ENCODE measurements at regions not wholly inside any gene's neighbourhood (a gene's known extent, or its start where the extent isn't known, plus 50 kb on each side); places are given as distances from the start of the nearest gene placed in this dataset.

DNA sequence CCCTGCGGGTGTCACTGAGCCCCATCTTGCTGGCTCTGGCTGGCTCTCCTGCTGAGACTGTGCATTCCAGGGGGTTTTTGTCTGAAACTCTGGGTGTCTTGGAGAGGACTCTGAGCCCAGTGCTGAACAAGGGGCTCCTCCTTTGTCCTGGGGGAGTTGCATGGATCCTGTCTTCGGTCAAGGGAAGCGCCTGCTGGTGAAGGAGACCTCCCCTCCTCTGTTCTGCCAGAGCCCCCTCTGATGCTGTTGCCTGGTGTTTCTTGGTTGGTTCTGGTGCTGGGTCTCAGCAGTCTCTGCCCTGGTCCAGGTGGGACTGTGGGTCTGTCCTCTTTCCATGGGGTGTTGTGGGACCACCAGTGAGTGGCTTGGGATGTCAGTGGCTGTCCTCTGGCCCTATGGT is 380.9 kb downstream of the TMEM121 start:
- no peak for TF ChIP-seq POLR2A (IDR thresholded peaks at IDR 0.05; ENCODE audit: low read depth, low read length)
- no peak for TF ChIP-seq POLR2AphosphoS5 (IDR thresholded peaks at IDR 0.05; ENCODE audit: low read depth, low read length)
- no peak for TF ChIP-seq TAF1 (IDR thresholded peaks at IDR 0.05; ENCODE audit: low read depth, low read length)
- no peak for TF ChIP-seq SPI1 (IDR thresholded peaks at IDR 0.05; ENCODE audit: low read depth, low read length)
- TF ChIP-seq PAX5 (IDR thresholded peaks at IDR 0.05; ENCODE audit: insufficient read depth, low read length, severe bottlenecking) = no peak
- TF ChIP-seq POU2F2 (IDR thresholded peaks at IDR 0.05; ENCODE audit: low read depth, low read length) = no peak
